GM12872 (cell line): ENCODE measurements at regions not wholly inside any gene's neighbourhood (a gene's known extent, or its start where the extent isn't known, plus 50 kb on each side); places are given as distances from the start of the nearest gene placed in this dataset.

Experiments used
- TF ChIP-seq, protein P1 (sequence below): IDR thresholded peaks from 3 replicates; pipeline ENCODE4 v1.5.1; 2011; ENCODE audit warnings: low read depth, mild to moderate bottlenecking, low read length, moderate library complexity; ENCODE audit not compliant: insufficient read depth

DNA sequence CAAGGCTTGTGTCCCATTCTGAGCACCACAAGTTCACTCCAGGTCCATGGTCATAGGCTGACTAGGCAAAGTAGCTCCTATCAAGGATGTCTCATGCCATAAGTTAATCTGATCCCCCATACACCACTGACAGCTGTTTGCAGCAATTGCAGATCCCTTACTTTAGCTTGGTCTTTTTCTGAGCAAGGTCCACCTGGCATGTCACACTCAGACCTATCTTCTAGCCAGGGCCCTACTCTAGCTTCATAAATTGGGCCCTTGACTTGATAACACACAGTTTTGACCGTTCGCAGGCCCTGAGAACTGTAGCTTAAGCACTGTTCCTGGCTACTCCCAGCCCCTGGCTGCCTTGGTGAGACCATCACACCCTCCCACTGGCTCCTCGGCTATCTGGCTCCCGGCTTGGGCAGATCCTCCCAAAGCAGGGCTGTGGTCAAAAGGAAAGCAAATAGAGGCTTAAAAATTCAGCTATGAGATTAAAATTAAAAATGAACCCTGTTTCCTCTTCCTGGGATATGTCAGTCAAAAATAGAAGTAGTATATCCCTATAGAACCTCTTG, 427.4 kb downstream of the RAB28 start:
- TF ChIP-seq, protein P1, sequence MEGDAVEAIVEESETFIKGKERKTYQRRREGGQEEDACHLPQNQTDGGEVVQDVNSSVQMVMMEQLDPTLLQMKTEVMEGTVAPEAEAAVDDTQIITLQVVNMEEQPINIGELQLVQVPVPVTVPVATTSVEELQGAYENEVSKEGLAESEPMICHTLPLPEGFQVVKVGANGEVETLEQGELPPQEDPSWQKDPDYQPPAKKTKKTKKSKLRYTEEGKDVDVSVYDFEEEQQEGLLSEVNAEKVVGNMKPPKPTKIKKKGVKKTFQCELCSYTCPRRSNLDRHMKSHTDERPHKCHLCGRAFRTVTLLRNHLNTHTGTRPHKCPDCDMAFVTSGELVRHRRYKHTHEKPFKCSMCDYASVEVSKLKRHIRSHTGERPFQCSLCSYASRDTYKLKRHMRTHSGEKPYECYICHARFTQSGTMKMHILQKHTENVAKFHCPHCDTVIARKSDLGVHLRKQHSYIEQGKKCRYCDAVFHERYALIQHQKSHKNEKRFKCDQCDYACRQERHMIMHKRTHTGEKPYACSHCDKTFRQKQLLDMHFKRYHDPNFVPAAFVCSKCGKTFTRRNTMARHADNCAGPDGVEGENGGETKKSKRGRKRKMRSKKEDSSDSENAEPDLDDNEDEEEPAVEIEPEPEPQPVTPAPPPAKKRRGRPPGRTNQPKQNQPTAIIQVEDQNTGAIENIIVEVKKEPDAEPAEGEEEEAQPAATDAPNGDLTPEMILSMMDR: no peak

DNA sequence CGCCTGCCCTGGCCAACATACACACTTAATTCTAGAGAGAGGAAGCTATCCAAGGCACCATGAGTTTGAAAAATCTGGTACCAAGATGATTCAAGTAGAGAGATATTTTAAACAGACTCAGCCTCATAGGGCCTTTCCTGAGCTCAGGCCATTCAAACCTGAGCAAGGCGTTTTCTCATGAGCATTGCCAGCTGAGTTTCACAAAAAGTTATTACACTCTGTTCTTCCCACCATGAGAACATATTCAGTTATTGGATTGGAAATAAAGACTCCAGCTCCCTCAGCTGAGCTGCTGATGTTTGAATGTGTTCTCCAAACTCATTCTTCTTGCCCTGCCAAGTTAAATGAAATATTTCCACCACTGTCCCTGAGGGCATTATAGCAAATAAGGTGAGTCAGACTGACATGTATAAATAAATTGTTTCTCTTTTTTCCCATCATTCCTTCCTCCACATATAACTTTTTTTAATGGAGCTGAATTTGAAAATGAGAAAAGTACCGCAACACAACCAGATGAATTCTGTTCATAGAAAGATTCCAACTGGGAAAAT, 429.6 kb downstream of the RAB28 start:
- TF ChIP-seq, protein P1: no peak

DNA sequence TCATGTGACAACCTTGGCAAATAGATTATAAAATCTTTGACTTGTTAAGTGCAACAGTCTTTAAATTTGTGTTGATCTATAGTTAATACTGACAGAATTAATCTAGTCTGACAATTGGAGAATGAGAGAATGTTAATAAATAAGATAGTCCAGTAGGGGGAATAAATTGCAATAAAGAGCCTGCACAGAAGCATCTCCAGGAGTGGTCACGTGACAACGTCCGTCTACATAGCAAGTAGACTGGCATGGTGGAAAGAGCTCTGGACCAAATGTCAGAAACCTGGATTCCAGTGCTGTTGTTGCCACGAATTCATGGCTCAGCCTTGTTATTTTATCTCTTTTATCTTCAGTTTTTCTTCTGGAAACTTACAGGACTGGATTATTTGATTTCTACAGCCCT, 436.5 kb downstream of the RAB28 start:
- TF ChIP-seq, protein P1: no peak

DNA sequence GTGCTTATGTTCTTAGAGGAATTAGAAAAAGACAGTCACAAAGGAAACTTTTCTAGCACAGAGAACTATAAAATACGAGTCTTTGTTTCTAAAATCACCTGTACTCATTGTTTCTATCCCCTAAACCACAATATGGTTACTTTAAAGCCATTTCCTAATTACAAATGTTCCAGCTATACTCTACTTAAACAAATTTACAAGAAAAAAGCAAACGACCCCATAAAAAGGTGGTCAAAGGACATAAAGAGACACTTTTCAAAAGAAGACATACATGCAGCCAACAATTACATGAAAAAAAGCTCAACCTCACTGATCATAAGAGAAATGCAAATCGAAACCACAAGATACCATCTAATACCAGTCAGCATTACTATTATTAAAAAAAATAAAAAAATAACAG, 447.3 kb downstream of the RAB28 start:
- TF ChIP-seq, protein P1: no peak

DNA sequence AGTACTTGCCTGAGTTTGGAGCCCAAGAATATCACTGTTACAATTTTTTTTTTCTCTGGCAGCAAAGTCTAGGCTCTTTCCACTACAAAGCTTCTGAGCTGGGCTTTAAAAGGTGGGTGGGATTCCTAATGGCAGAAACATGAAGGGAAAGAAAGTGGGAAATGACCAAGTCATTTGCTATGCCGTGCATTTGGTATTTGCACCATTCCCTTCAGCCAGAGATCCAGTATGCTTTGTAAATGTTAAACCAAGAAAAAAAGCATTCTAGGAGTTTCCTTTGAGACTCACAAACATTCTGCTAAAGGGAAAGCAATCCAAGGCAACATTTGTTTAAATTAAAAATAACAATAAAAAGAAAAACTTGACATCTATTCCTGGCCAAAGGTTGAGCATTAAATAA, 451.2 kb downstream of the RAB28 start:
- TF ChIP-seq, protein P1: no peak

DNA sequence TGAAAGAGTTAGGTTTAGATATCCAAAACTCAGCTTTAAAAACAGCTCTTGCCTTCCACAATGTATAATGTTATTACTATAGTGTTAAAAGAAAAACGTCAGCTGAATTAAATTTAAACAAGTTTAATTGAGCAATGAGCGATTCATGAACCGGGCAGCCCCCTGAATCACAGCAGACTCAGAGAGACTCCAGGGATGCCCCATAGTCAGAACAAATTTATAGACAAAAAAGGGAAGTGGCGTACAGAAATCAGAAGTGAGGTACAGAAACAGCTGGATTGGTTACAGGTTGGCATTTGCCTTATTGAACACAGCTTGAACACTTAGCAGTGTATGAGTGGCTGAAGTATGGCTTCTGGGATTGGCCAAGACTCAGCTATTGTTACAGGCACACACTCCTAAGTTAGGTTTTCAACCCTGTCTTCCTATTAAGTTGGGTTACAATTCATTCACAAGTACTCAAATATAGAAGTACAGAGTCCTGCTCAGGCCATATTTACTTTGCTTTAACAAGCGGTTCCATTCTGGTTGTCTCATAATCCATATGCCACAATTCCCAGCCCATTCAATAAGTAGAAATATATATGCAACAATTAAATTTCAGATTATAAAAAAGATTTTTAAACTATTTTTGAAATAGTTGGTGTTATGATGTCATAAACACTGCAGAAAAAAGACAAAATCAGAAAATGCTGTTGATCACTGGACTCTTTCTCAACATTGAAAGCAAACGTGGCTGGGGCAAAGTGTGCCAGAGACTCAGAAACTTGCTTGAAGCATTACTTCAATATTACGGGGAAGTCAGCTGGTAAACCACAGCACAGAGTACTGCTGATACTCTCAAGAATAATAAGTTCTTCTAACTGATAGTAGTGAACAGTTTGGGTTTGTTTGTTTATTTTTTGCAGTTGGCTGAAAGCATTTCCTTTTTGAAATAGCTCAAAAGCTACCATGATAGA, 459.7 kb downstream of the RAB28 start:
- TF ChIP-seq, protein P1: no peak

DNA sequence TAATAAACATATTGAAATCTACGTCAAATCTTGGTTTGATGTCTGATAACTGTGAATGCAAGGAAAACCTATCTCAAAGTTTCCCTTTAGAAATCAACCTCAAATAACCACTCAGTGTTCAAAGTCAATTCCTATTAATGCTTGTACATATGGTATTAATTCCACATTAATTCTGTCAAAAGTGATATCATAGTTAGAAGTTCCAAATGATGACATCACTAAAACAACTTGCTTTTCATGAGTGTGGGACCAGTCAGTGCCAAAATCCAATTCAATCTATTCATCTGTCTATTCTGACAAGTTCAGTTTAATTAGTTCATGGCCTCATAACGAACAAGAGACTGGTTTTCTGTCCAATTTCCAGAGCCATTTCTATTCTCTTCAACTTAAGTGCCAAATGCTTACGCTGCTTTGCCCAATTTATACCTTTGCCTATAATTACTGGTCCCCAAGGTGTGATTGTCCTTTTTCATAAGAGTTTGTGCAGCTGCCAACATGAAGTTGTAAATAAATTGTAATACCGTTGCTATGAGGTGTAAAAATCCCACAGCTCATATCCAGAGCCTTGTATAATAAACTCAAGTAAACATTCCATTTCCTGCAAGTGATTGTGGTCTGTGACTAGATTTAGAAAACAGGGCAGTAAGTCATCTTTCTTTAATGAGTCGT, 476.2 kb downstream of the RAB28 start:
- TF ChIP-seq, protein P1: no peak
